ENCODE measurements at regions not wholly inside any gene's neighbourhood (a gene's known extent, or its start where the extent isn't known, plus 50 kb on each side); places are given as distances from the start of the nearest gene placed in this dataset.
A peak's percentile ranks its signal among the peaks of the same experiment; 100 is the strongest.

GRCh38 chr2:129880309-129880708 lies 99.2 kb upstream of the RAB6C start:
- no peak overlapping the region for H3K4me3 Mint-ChIP-seq
- DNase-seq: no peak
- no peak for ATAC-seq
- peaks cover 10% of the 10 kb centered on the region for H3K4me1 Mint-ChIP-seq (ENCODE audit: low read depth)
- H3K27me3 Mint-ChIP-seq (ENCODE audit: low read depth): peaks cover 2% of the 10 kb centered on the region
- no peaks in the 10 kb centered on the region for H3K36me3 Mint-ChIP-seq (ENCODE audit: insufficient read depth)
- H3K9me3 Mint-ChIP-seq: no peaks in the 10 kb centered on the region

GRCh38 chr2:129880971-129881370 lies 98.5 kb upstream of the RAB6C start:
- no peak for DNase-seq
- peaks cover 2% of the 10 kb centered on the region for H3K27me3 Mint-ChIP-seq (ENCODE audit: low read depth)
- no peaks in the 10 kb centered on the region for H3K36me3 Mint-ChIP-seq (ENCODE audit: insufficient read depth)
- ATAC-seq: no peak
- no peaks in the 10 kb centered on the region for H3K9me3 Mint-ChIP-seq
- H3K4me3 Mint-ChIP-seq: no peak overlapping the region
- peaks cover 10% of the 10 kb centered on the region for H3K4me1 Mint-ChIP-seq (ENCODE audit: low read depth)

GRCh38 chr2:129881786-129882396 lies 97.6 kb upstream of the RAB6C start:
- Mint-ChIP-seq H3K36me3 (ENCODE audit: insufficient read depth) (no peaks in the 10 kb centered on the region), H3K4me3 (no peak overlapping the region), H3K4me1 (ENCODE audit: low read depth) (peaks cover 6% of the 10 kb centered on the region), H3K27me3 (ENCODE audit: low read depth) (peaks cover 2% of the 10 kb centered on the region), H3K9me3 (no peaks in the 10 kb centered on the region)
- ATAC-seq (no peak), DNase-seq (no peak)

GRCh38 chr2:129882476-129882875 lies 97.0 kb upstream of the RAB6C start:
- ATAC-seq (no peak), DNase-seq (no peak)
- Mint-ChIP-seq H3K27me3 (ENCODE audit: low read depth) (peaks cover 5% of the 10 kb centered on the region), H3K4me1 (ENCODE audit: low read depth) (peaks cover 2% of the 10 kb centered on the region), H3K9me3 (no peaks in the 10 kb centered on the region), H3K4me3 (no peak overlapping the region), H3K36me3 (ENCODE audit: insufficient read depth) (no peaks in the 10 kb centered on the region)

- ATAC-seq: no peak
Observed at GRCh38 chr2:129883121-129883520, 96.3 kb upstream of the RAB6C start.

GRCh38 chr2:129884221-129884786 lies 95.2 kb upstream of the RAB6C start:
- Mint-ChIP-seq H3K4me3 (no peak overlapping the region), H3K9me3 (no peaks in the 10 kb centered on the region)
- ATAC-seq: no peak

More at GRCh38 chr2:129883121-129883520, 96.3 kb upstream of the RAB6C start:
- Mint-ChIP-seq H3K27me3 (ENCODE audit: low read depth) (peaks cover 6% of the 10 kb centered on the region), H3K36me3 (ENCODE audit: insufficient read depth) (no peaks in the 10 kb centered on the region), H3K4me3 (no peak overlapping the region), H3K4me1 (ENCODE audit: low read depth) (peaks cover 2% of the 10 kb centered on the region), H3K9me3 (no peaks in the 10 kb centered on the region)
- DNase-seq: no peak

GRCh38 chr2:129885735-129886134 lies 93.7 kb upstream of the RAB6C start:
- Mint-ChIP-seq H3K36me3 (ENCODE audit: insufficient read depth) (no peaks in the 10 kb centered on the region), H3K27me3 (ENCODE audit: low read depth) (peaks cover 6% of the 10 kb centered on the region), H3K4me3 (no peak overlapping the region), H3K9me3 (no peaks in the 10 kb centered on the region), H3K4me1 (ENCODE audit: low read depth) (no peaks in the 10 kb centered on the region)
- ATAC-seq (peak in 1 of 2 donors; percentile 35), DNase-seq (no peak)

More at GRCh38 chr2:129884221-129884786, 95.2 kb upstream of the RAB6C start:
- Mint-ChIP-seq H3K4me1 (ENCODE audit: low read depth) (no peaks in the 10 kb centered on the region), H3K27me3 (ENCODE audit: low read depth) (peaks cover 6% of the 10 kb centered on the region), H3K36me3 (ENCODE audit: insufficient read depth) (no peaks in the 10 kb centered on the region)
- DNase-seq: no peak

- H3K9me3 Mint-ChIP-seq: no peaks in the 10 kb centered on the region
- peaks cover 5% of the 10 kb centered on the region for H3K27me3 Mint-ChIP-seq (ENCODE audit: low read depth)
- no peak overlapping the region for H3K4me3 Mint-ChIP-seq
- no peaks in the 10 kb centered on the region for H3K4me1 Mint-ChIP-seq (ENCODE audit: low read depth)
- no peak for DNase-seq
- ATAC-seq: no peak
- no peaks in the 10 kb centered on the region for H3K36me3 Mint-ChIP-seq (ENCODE audit: insufficient read depth)
Observed at GRCh38 chr2:129887688-129888266, 91.7 kb upstream of the RAB6C start.

GRCh38 chr2:129888461-129888860 lies 91.0 kb upstream of the RAB6C start:
- Mint-ChIP-seq H3K4me1 (ENCODE audit: low read depth) (no peaks in the 10 kb centered on the region), H3K36me3 (ENCODE audit: insufficient read depth) (no peaks in the 10 kb centered on the region), H3K9me3 (no peaks in the 10 kb centered on the region), H3K27me3 (ENCODE audit: low read depth) (peaks cover 5% of the 10 kb centered on the region), H3K4me3 (no peak overlapping the region)
- ATAC-seq: no peak
- no peak for DNase-seq

GRCh38 chr2:129888896-129889295 lies 90.6 kb upstream of the RAB6C start:
- ATAC-seq (no peak), DNase-seq (no peak)
- H3K4me1 Mint-ChIP-seq (ENCODE audit: low read depth): no peaks in the 10 kb centered on the region
- H3K27me3 Mint-ChIP-seq (ENCODE audit: low read depth): peaks cover 5% of the 10 kb centered on the region
- H3K9me3 Mint-ChIP-seq: no peaks in the 10 kb centered on the region
- H3K4me3 Mint-ChIP-seq: no peak overlapping the region
- H3K36me3 Mint-ChIP-seq (ENCODE audit: insufficient read depth): no peaks in the 10 kb centered on the region

GRCh38 chr2:129891341-129892320 lies 87.8 kb upstream of the RAB6C start:
- H3K4me1 Mint-ChIP-seq (ENCODE audit: low read depth): no peaks in the 10 kb centered on the region
- H3K9me3 Mint-ChIP-seq: no peaks in the 10 kb centered on the region
- no peak for ATAC-seq
- DNase-seq: no peak
- H3K36me3 Mint-ChIP-seq (ENCODE audit: insufficient read depth): no peaks in the 10 kb centered on the region
- no peak overlapping the region for H3K4me3 Mint-ChIP-seq
- peaks cover 22% of the 10 kb centered on the region for H3K27me3 Mint-ChIP-seq (ENCODE audit: low read depth)

- Mint-ChIP-seq H3K9me3 (no peaks in the 10 kb centered on the region), H3K27me3 (ENCODE audit: low read depth) (peaks cover 24% of the 10 kb centered on the region), H3K4me1 (ENCODE audit: low read depth) (no peaks in the 10 kb centered on the region), H3K36me3 (ENCODE audit: insufficient read depth) (no peaks in the 10 kb centered on the region), H3K4me3 (no peak overlapping the region)
- no peak for DNase-seq
- ATAC-seq: no peak
Observed at GRCh38 chr2:129892360-129892759, 87.1 kb upstream of the RAB6C start.

GRCh38 chr2:129892773-129893172 lies 86.7 kb upstream of the RAB6C start:
- H3K9me3 Mint-ChIP-seq: no peaks in the 10 kb centered on the region
- no peak overlapping the region for H3K4me3 Mint-ChIP-seq
- DNase-seq: no peak
- no peak for ATAC-seq
- H3K27me3 Mint-ChIP-seq (ENCODE audit: low read depth): peaks cover 22% of the 10 kb centered on the region
- H3K4me1 Mint-ChIP-seq (ENCODE audit: low read depth): no peaks in the 10 kb centered on the region
- H3K36me3 Mint-ChIP-seq (ENCODE audit: insufficient read depth): no peaks in the 10 kb centered on the region

GRCh38 chr2:129893244-129893643 lies 86.2 kb upstream of the RAB6C start:
- Mint-ChIP-seq H3K27me3 (ENCODE audit: low read depth) (peaks cover 26% of the 10 kb centered on the region), H3K4me1 (ENCODE audit: low read depth) (no peaks in the 10 kb centered on the region), H3K4me3 (no peak overlapping the region), H3K36me3 (ENCODE audit: insufficient read depth) (no peaks in the 10 kb centered on the region), H3K9me3 (no peaks in the 10 kb centered on the region)
- no peak for ATAC-seq
- no peak for DNase-seq

Data from activated T-cell treated with anti-CD3 and anti-CD28 coated beads, Interleukin-2, amount 50 U/mL, for 4 hours (primary cell).